Thyroid gland (tissue), 4 donors: ENCODE measurements at regions not wholly inside any gene's neighbourhood (a gene's known extent, or its start where the extent isn't known, plus 50 kb on each side); places are given as distances from the start of the nearest gene placed in this dataset.

Experiments used
- POLR2A ChIP-seq, 2 donors: fragments of 450-650 bp; IDR thresholded peaks; one replicate each; pipeline ENCODE4 v1.6.1; 2017; ENCODE audit warnings: antibody characterized with exemption in 2 of 2, mild to moderate bottlenecking in 2 of 2, moderate library complexity in 1 of 2
- TF ChIP-seq, protein P1 (sequence below), 6 experiments: fragments of 200-600 bp in 3 of 6; fragments of 450-650 bp in 3 of 6; sonication (generic) in 3 of 6; IDR thresholded peaks; one replicate each; pipeline ENCODE4 v1.5.1; 2016 to 2019; ENCODE audit warnings: antibody characterized with exemption in 6 of 6, mild to moderate bottlenecking in 2 of 6, inconsistent platforms in 1 of 6, moderate library complexity in 1 of 6

- TF ChIP-seq POLR2A (IDR thresholded peaks at IDR 0.05): no peak
- TF ChIP-seq, protein P1, sequence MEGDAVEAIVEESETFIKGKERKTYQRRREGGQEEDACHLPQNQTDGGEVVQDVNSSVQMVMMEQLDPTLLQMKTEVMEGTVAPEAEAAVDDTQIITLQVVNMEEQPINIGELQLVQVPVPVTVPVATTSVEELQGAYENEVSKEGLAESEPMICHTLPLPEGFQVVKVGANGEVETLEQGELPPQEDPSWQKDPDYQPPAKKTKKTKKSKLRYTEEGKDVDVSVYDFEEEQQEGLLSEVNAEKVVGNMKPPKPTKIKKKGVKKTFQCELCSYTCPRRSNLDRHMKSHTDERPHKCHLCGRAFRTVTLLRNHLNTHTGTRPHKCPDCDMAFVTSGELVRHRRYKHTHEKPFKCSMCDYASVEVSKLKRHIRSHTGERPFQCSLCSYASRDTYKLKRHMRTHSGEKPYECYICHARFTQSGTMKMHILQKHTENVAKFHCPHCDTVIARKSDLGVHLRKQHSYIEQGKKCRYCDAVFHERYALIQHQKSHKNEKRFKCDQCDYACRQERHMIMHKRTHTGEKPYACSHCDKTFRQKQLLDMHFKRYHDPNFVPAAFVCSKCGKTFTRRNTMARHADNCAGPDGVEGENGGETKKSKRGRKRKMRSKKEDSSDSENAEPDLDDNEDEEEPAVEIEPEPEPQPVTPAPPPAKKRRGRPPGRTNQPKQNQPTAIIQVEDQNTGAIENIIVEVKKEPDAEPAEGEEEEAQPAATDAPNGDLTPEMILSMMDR (IDR thresholded peaks at IDR 0.05): no peak
These were observed 160.5 kb downstream of the TM9SF2 start for GRCh38 chr13:99661791-99662190.
